Dedifferentiated amniotic fluid mesenchymal stem cell (primary cell): ENCODE measurements at regions not wholly inside any gene's neighbourhood (a gene's known extent, or its start where the extent isn't known, plus 50 kb on each side); places are given as distances from the start of the nearest gene placed in this dataset.
"Not testable (repeated sequence)": the region's sequence is repeated elsewhere in the genome, so short reads cannot be mapped to it uniquely, and the experiment has no call there.

Experiments used
- DNase-seq: peaks from one replicate; pipeline ENCODE4 v3.0.0-alpha.2; 2016; ENCODE audit errors: extremely low spot score

GRCh38 chr1:149229813-149230212 lies 126.5 kb upstream of the NBPF9 start:
- not testable (repeated sequence) for DNase-seq

- DNase-seq: not testable (repeated sequence)
Measured at GRCh38 chr1:149234926-149235914, 131.9 kb upstream of the NBPF9 start.

- not testable (repeated sequence) for DNase-seq
Measured at GRCh38 chr1:149237515-149237914, 134.2 kb upstream of the NBPF9 start.

- DNase-seq: not testable (repeated sequence)
Measured at GRCh38 chr1:149239897-149240508, 136.7 kb upstream of the NBPF9 start.

GRCh38 chr1:149240530-149240929 lies 137.2 kb upstream of the NBPF9 start:
- DNase-seq: not testable (repeated sequence)

- not testable (repeated sequence) for DNase-seq
Measured at GRCh38 chr1:149241272-149241671, 137.9 kb upstream of the NBPF9 start.

GRCh38 chr1:149243572-149243971 lies 140.2 kb upstream of the NBPF9 start:
- DNase-seq: not testable (repeated sequence)

GRCh38 chr1:149244621-149245020 lies 141.3 kb upstream of the NBPF9 start:
- not testable (repeated sequence) for DNase-seq

- DNase-seq: not testable (repeated sequence)
Measured at GRCh38 chr1:149246212-149246611, 142.9 kb upstream of the NBPF9 start.

GRCh38 chr1:149248610-149249009 lies 145.3 kb upstream of the NBPF9 start:
- not testable (repeated sequence) for DNase-seq

- DNase-seq: not testable (repeated sequence)
Measured at GRCh38 chr1:149249850-149250467, 146.6 kb upstream of the NBPF9 start.

GRCh38 chr1:149254894-149255847 lies 151.8 kb upstream of the NBPF9 start:
- not testable (repeated sequence) for DNase-seq

- DNase-seq: not testable (repeated sequence)
Measured at GRCh38 chr1:149260284-149260683, 156.9 kb upstream of the NBPF9 start.

GRCh38 chr1:149260736-149261340 lies 157.5 kb upstream of the NBPF9 start:
- not testable (repeated sequence) for DNase-seq

- not testable (repeated sequence) for DNase-seq
Measured at GRCh38 chr1:149267287-149267686, 163.9 kb upstream of the NBPF9 start.

GRCh38 chr1:149269001-149269702 lies 165.8 kb upstream of the NBPF9 start:
- not testable (repeated sequence) for DNase-seq

- not testable (repeated sequence) for DNase-seq
Measured at GRCh38 chr1:149269833-149270232, 166.5 kb upstream of the NBPF9 start.

- not testable (repeated sequence) for DNase-seq
Measured at GRCh38 chr1:149274493-149274892, 171.1 kb upstream of the NBPF9 start.

- not testable (repeated sequence) for DNase-seq
Measured at GRCh38 chr1:149275802-149276201, 172.5 kb upstream of the NBPF9 start.

GRCh38 chr1:149276496-149276895 lies 173.1 kb upstream of the NBPF9 start:
- DNase-seq: not testable (repeated sequence)
